Stimulated activated naive CD8-positive, alpha-beta T cell treated with anti-CD3 and anti-CD28 coated beads, Interleukin-15, Interleukin-2, amounts not matched to agents 100 ng/mL and 50 ng/mL, for 24 hours (primary cell): ENCODE measurements at regions not wholly inside any gene's neighbourhood (a gene's known extent, or its start where the extent isn't known, plus 50 kb on each side); places are given as distances from the start of the nearest gene placed in this dataset.

Experiments used
- H3K27ac Mint-ChIP-seq: one replicate; pipeline ENCODE4 v1.8.0; 2021; ENCODE audit warnings: mild to moderate bottlenecking, mixed read lengths
- H3K27me3 Mint-ChIP-seq: one replicate; pipeline ENCODE4 v1.8.0; 2021; ENCODE audit warnings: mixed read lengths
- H3K36me3 Mint-ChIP-seq: one replicate; pipeline ENCODE4 v1.8.0; 2021; ENCODE audit warnings: low read depth, mixed read lengths
- H3K4me1 Mint-ChIP-seq: one replicate; pipeline ENCODE4 v1.8.0; 2021; ENCODE audit warnings: low read depth, mixed read lengths
- H3K4me3 Mint-ChIP-seq: one replicate; pipeline ENCODE4 v1.8.0; 2021; ENCODE audit warnings: mild to moderate bottlenecking, mixed read lengths
- H3K9me3 Mint-ChIP-seq: one replicate; pipeline ENCODE4 v1.8.0; 2021; ENCODE audit warnings: mixed read lengths

- H3K27ac Mint-ChIP-seq = no peak overlapping the region
- H3K4me1 Mint-ChIP-seq = no peaks in the 10 kb centered on the region
- peaks cover 3% of the 10 kb centered on the region for H3K27me3 Mint-ChIP-seq
- H3K9me3 Mint-ChIP-seq = peaks cover 3% of the 10 kb centered on the region
- no peaks in the 10 kb centered on the region for H3K36me3 Mint-ChIP-seq
- H3K4me3 Mint-ChIP-seq = no peak overlapping the region
Observed at GRCh38 chr9:16248822-16249221, 621.6 kb downstream of the BNC2 start.

GRCh38 chr9:16252616-16253015, 617.9 kb downstream of the BNC2 start:
- H3K4me1 Mint-ChIP-seq = no peaks in the 10 kb centered on the region
- peaks cover 3% of the 10 kb centered on the region for H3K27me3 Mint-ChIP-seq
- H3K4me3 Mint-ChIP-seq = no peak overlapping the region
- H3K36me3 Mint-ChIP-seq = no peaks in the 10 kb centered on the region
- no peak overlapping the region for H3K27ac Mint-ChIP-seq
- no peaks in the 10 kb centered on the region for H3K9me3 Mint-ChIP-seq

GRCh38 chr9:16254674-16255073, 615.8 kb downstream of the BNC2 start:
- peaks cover 7% of the 10 kb centered on the region for H3K4me1 Mint-ChIP-seq
- H3K27ac Mint-ChIP-seq = no peak overlapping the region
- H3K9me3 Mint-ChIP-seq = no peaks in the 10 kb centered on the region
- no peaks in the 10 kb centered on the region for H3K36me3 Mint-ChIP-seq
- H3K4me3 Mint-ChIP-seq = no peak overlapping the region
- no peaks in the 10 kb centered on the region for H3K27me3 Mint-ChIP-seq

DNA sequence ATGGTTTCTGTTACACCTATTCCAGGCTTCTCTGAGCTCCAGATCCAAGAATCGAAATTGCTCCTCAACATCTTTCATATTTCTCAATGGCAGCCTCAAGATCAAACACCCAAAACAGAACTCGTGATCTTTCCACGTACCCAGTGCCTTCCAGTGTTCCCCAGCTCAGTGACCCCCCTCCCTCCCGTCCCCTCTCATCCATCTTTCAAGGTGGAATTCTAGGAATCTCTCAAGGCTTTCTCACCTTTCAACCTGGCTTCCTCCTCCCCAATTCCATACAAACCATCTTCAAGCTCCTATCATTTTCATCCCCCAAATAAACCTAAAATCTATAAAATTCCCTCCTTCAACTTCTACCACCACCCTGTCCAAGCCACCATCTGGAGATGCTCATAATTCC, 615.3 kb downstream of the BNC2 start:
- no peak overlapping the region for H3K27ac Mint-ChIP-seq
- H3K9me3 Mint-ChIP-seq = no peaks in the 10 kb centered on the region
- H3K27me3 Mint-ChIP-seq = no peaks in the 10 kb centered on the region

GRCh38 chr9:16257604-16258003, 612.9 kb downstream of the BNC2 start:
- Mint-ChIP-seq H3K27me3 (no peaks in the 10 kb centered on the region), H3K36me3 (no peaks in the 10 kb centered on the region), H3K27ac (no peak overlapping the region), H3K4me1 (peaks cover 7% of the 10 kb centered on the region), H3K9me3 (no peaks in the 10 kb centered on the region), H3K4me3 (no peak overlapping the region)

More for the DNA sequence above, 615.3 kb downstream of the BNC2 start:
- no peak overlapping the region for H3K4me3 Mint-ChIP-seq
- no peaks in the 10 kb centered on the region for H3K36me3 Mint-ChIP-seq
- peaks cover 7% of the 10 kb centered on the region for H3K4me1 Mint-ChIP-seq

DNA sequence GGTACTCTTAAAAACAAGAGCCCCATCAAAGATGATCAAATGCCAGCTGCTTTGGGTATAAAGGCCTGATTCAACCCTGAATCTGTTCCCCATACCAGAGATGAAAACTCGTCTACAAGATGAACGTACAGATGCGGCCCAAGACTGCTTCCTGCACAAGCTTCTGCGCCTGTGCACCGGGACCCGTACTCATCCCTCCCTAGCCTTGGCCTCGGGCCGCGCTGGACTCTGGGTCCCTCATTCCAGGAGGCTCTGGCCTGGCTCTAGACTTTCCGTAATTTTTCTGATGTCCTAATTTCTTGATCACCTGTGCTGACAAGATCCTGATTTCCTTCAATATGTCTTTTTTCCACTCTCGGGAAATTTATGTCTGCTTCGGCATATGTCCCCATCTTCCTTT, 612.3 kb downstream of the BNC2 start:
- H3K27me3 Mint-ChIP-seq = no peaks in the 10 kb centered on the region
- H3K27ac Mint-ChIP-seq = no peak overlapping the region
- H3K4me3 Mint-ChIP-seq = no peak overlapping the region
- no peaks in the 10 kb centered on the region for H3K36me3 Mint-ChIP-seq
- H3K4me1 Mint-ChIP-seq = peaks cover 7% of the 10 kb centered on the region
- no peaks in the 10 kb centered on the region for H3K9me3 Mint-ChIP-seq

DNA sequence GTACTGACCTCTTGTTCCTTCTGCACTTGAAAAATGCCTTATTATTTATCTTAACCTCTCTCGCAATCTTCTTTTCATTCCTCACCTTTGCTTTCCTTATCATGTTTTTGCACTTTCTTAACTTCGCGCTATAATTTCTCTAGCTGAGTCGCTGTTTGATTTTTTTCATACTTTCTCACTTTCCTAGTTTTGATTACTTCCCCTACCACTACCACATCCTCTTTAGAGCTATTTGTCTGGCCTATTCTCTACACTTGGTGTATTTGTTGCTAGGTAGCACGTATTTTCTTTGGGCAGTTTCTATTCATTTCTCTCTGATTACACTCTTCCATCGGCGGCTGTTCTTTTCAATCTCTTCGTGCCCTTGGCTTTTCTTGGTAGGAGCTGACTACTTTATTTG, 611.8 kb downstream of the BNC2 start:
- Mint-ChIP-seq H3K27ac (no peak overlapping the region), H3K9me3 (no peaks in the 10 kb centered on the region), H3K27me3 (no peaks in the 10 kb centered on the region), H3K36me3 (no peaks in the 10 kb centered on the region), H3K4me3 (no peak overlapping the region), H3K4me1 (peaks cover 7% of the 10 kb centered on the region)

DNA sequence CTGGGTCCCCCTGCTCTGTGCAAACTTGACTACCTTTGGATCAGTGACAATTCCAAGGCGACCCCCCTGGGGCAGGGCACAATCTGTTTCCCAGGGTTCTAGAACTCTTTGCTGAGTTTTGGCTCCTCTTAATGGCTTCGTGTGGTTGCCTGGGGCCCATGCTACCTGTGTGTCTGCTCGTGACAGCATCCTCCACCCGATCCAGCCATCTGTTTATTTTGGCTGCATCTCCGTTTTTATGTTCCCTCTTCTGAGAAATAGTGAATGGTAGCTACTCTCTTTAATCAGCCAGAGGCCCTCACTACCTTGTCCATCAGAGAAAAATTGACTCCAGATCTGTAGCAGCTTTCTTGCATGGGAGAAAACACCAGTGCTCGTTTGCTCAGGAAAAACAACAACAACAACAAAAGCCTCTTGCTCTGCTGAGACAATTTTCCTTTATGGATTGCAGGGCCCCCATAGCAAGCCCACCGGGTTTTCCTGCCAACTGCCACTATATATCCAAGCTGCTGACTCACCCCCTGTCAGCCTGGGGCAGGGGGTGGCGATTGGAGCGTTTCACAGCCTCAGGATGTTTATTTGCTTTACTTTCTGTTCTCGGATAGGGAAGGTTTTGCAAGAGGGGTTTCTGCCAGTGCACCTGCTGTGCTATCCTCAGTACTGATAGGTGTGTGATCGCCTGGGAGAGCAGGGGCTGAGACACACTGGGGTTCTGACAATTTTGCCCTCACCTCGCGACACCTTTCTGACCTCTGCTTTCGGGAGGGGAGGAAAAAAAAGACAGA, 607.8 kb downstream of the BNC2 start:
- Mint-ChIP-seq H3K9me3 (no peaks in the 10 kb centered on the region), H3K4me3 (no peak overlapping the region), H3K4me1 (peaks cover 7% of the 10 kb centered on the region), H3K27ac (no peak overlapping the region), H3K36me3 (no peaks in the 10 kb centered on the region), H3K27me3 (peaks cover 4% of the 10 kb centered on the region)

DNA sequence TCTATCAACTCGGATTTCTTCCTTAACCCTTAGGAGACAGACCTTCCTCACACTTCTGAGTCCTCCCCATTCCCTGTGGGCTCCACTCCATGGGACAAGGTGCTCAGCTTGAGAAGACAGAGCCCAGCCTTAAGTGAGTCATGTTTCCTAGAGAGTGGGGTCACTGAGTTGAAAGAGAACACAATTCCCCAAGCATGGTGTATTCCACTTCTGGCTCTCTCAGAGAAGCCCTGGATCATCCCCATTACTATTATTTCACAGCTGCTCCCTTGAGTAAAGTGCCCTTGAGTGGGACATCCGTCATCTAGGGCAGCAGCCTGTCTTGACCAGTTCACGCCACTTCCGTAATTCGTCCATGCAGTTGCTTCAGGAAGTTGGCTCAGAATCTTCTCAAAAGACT, 604.8 kb downstream of the BNC2 start:
- peaks cover 4% of the 10 kb centered on the region for H3K27me3 Mint-ChIP-seq
- no peaks in the 10 kb centered on the region for H3K36me3 Mint-ChIP-seq
- H3K4me1 Mint-ChIP-seq = no peaks in the 10 kb centered on the region
- no peaks in the 10 kb centered on the region for H3K9me3 Mint-ChIP-seq
- H3K27ac Mint-ChIP-seq = no peak overlapping the region
- H3K4me3 Mint-ChIP-seq = no peak overlapping the region

DNA sequence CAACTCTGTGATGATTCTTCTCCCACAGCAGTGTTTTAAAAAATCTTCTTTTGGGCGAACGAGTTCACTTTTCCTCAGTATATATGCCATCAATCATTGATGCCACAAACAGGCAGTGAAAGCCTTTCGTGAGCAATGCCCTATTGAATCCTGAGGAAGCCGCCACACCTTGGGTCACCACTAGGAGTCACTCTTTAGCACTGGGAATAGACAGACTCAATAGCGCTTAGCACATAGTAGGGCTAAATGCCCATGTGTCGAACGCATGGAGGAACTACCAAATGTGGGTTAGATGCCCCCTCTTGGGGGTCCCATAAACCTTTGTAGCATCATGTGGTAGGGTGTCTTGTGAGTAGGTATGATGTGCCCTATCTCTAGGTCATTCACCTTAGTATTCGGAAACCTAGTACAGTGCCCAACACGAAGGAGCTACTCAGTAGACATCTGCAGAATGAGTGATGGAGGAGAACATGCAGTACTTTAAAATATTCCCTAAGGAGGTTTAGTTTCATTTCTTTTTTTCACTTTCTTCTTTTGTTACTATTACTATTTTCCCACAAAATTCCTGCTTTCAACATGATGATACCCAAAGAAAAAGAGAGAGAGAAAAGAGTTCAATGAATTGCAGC, 603.7 kb downstream of the BNC2 start:
- H3K36me3 Mint-ChIP-seq = no peaks in the 10 kb centered on the region
- no peak overlapping the region for H3K4me3 Mint-ChIP-seq
- peaks cover 4% of the 10 kb centered on the region for H3K27me3 Mint-ChIP-seq
- no peaks in the 10 kb centered on the region for H3K9me3 Mint-ChIP-seq
- H3K27ac Mint-ChIP-seq = no peak overlapping the region
- no peaks in the 10 kb centered on the region for H3K4me1 Mint-ChIP-seq

- Mint-ChIP-seq H3K27ac (no peak overlapping the region), H3K4me1 (no peaks in the 10 kb centered on the region), H3K4me3 (no peak overlapping the region), H3K9me3 (no peaks in the 10 kb centered on the region), H3K36me3 (no peaks in the 10 kb centered on the region), H3K27me3 (peaks cover 4% of the 10 kb centered on the region)
Observed at GRCh38 chr9:16267281-16268066, 603.0 kb downstream of the BNC2 start.

DNA sequence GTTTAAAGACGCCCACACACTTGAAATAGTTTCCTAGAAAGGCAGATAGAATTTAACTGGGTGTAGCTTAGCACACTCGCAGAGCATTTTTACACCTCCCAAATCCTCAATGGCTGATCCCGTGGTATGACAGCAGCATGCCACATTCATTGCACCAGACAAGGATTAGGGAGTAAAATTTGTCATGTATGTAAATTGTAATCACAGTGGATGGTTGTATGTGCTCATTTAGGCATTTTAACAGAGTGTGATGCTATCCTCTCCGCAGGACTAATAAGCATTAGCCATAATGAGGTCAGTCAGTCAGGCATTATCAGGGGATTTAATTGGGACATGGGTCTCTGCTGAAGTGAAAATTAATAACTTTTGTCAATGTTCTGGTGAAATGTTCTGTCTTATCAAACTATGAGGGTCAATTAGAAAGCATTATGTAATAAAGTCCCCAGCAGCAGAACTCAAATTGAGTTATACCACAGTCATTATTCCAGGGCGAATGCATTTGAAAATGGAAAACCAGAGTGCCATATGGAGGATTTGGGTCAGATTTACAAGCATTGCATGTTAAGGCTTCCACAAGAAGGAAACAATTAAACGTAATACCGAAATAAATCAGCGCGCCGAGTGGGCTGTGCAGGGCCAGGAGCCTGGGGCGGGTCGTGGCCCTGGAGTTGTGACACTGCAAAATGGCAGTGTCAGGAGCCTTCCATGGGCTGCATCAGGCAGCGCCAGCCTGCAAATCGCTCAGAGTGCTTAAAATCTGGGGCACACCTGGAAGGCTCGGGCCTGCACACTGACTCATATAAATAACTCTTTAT, 602.2 kb downstream of the BNC2 start:
- Mint-ChIP-seq H3K36me3 (no peaks in the 10 kb centered on the region), H3K9me3 (no peaks in the 10 kb centered on the region), H3K4me1 (no peaks in the 10 kb centered on the region), H3K27me3 (peaks cover 4% of the 10 kb centered on the region), H3K4me3 (no peak overlapping the region), H3K27ac (no peak overlapping the region)

GRCh38 chr9:16271967-16272366, 598.5 kb downstream of the BNC2 start:
- H3K4me3 Mint-ChIP-seq = no peak overlapping the region
- no peaks in the 10 kb centered on the region for H3K4me1 Mint-ChIP-seq

DNA sequence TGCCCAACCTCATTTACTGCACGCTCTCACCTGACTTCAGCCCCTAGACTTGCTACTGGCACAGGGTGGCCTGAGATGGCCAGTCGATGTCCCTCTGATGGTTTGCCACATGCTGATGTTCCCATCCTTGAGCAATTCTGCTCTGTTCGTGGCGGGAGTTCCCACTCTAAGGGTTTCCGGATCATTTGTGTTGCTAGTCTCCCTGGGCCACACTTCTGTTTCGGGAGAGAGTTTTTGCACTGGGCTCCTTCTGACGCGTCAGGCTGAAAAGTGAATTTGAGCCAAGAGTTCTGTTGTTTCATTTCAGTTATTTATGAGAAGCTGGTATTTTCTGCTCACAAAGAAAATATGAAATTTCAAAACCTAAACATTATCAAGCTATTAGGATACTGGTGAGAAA, 597.7 kb downstream of the BNC2 start:
- no peak overlapping the region for H3K27ac Mint-ChIP-seq
- no peaks in the 10 kb centered on the region for H3K27me3 Mint-ChIP-seq
- H3K4me3 Mint-ChIP-seq = no peak overlapping the region
- H3K4me1 Mint-ChIP-seq = no peaks in the 10 kb centered on the region
- H3K36me3 Mint-ChIP-seq = no peaks in the 10 kb centered on the region
- H3K9me3 Mint-ChIP-seq = peaks cover 3% of the 10 kb centered on the region

More at GRCh38 chr9:16271967-16272366, 598.5 kb downstream of the BNC2 start:
- H3K27me3 Mint-ChIP-seq = no peaks in the 10 kb centered on the region
- no peaks in the 10 kb centered on the region for H3K36me3 Mint-ChIP-seq
- H3K27ac Mint-ChIP-seq = no peak overlapping the region
- H3K9me3 Mint-ChIP-seq = peaks cover 3% of the 10 kb centered on the region
